ENCODE measurements at regions not wholly inside any gene's neighbourhood (a gene's known extent, or its start where the extent isn't known, plus 50 kb on each side); places are given as distances from the start of the nearest gene placed in this dataset.

GRCh38 chr2:59322870-59323269 is 1081.7 kb upstream of the FANCL start:
- FAIRE-seq (no peak), DNase-seq (no peak)
- no peaks in the 10 kb centered on the region for H3K9me3 ChIP-seq (ENCODE audit: control insufficient read depth in 2 of 2, insufficient read depth in 1 of 2, low read depth in 1 of 2, low read length in 1 of 2)
- no peak overlapping the region for H3K27ac ChIP-seq (ENCODE audit: low read depth in 1 of 3, low read length in 2 of 3)
- no peak overlapping the region for H3K4me3 ChIP-seq (ENCODE audit: low read depth in 1 of 3, low read length in 3 of 3)
- H3K4me1 ChIP-seq (ENCODE audit: control insufficient read depth in 3 of 3, insufficient read depth in 2 of 3, low read depth in 1 of 3, low read length in 2 of 3), result no peaks in the 10 kb centered on the region
- no peaks in the 10 kb centered on the region for H3K36me3 ChIP-seq (ENCODE audit: control insufficient read depth in 3 of 3, insufficient read depth in 2 of 3, low read depth in 1 of 3, low read length in 3 of 3)
- H3K27me3 ChIP-seq (ENCODE audit: control insufficient read depth in 3 of 3, insufficient read depth in 3 of 3, low read length in 3 of 3), result no peaks in the 10 kb centered on the region
- 80 to 93% (median 83%) methylated on average over 2 of the region's 2 CpGs for WGBS, 3 donors

DNA sequence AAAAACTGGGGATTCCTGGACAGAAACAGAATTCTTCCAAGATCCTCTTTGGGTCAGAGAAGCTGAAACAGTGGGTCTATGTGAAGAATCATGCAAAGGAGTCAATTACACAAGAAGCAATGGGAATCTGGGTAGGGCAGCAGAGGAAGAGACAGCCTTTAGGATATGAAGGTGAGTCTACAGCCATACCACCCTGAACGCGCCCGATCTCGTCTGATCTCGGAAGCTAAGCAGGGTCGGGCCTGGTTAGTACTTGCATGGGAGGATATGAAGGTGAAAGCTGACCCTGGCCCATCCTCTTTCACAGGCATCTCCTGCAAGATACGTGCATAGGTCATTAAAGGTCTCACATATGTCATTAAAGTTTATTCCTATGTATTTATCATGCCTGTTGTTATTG is 1080.9 kb upstream of the FANCL start:
- DNase-seq (no peak), FAIRE-seq (no peak)
- H3K4me1 ChIP-seq (ENCODE audit: control insufficient read depth in 3 of 3, insufficient read depth in 2 of 3, low read depth in 1 of 3, low read length in 2 of 3), result no peaks in the 10 kb centered on the region
- WGBS, 3 donors, result 85 to 94% (median 91%) methylated on average over 7 of the region's 7 CpGs
- H3K9me3 ChIP-seq (ENCODE audit: control insufficient read depth in 2 of 2, insufficient read depth in 1 of 2, low read depth in 1 of 2, low read length in 1 of 2), result no peaks in the 10 kb centered on the region
- H3K27ac ChIP-seq (ENCODE audit: low read depth in 1 of 3, low read length in 2 of 3), result no peak overlapping the region
- no peaks in the 10 kb centered on the region for H3K36me3 ChIP-seq (ENCODE audit: control insufficient read depth in 3 of 3, insufficient read depth in 2 of 3, low read depth in 1 of 3, low read length in 3 of 3)
- no peak overlapping the region for H3K4me3 ChIP-seq (ENCODE audit: low read depth in 1 of 3, low read length in 3 of 3)
- no peaks in the 10 kb centered on the region for H3K27me3 ChIP-seq (ENCODE audit: control insufficient read depth in 3 of 3, insufficient read depth in 3 of 3, low read length in 3 of 3)

- DNase-seq (no peak), FAIRE-seq (no peak)
- 73 to 89% (median 75%) methylated on average over 16 of the region's 16 CpGs for WGBS, 3 donors
- H3K4me3 ChIP-seq (ENCODE audit: low read depth in 1 of 3, low read length in 3 of 3), result no peak overlapping the region
- peaks cover 0 to 3% (median 0%) of the 10 kb centered on the region in 3 donors for H3K27me3 ChIP-seq (ENCODE audit: control insufficient read depth in 3 of 3, insufficient read depth in 3 of 3, low read length in 3 of 3)
- H3K9me3 ChIP-seq (ENCODE audit: control insufficient read depth in 2 of 2, insufficient read depth in 1 of 2, low read depth in 1 of 2, low read length in 1 of 2), result no peaks in the 10 kb centered on the region
- H3K36me3 ChIP-seq (ENCODE audit: control insufficient read depth in 3 of 3, insufficient read depth in 2 of 3, low read depth in 1 of 3, low read length in 3 of 3), result no peaks in the 10 kb centered on the region
- no peaks in the 10 kb centered on the region for H3K4me1 ChIP-seq (ENCODE audit: control insufficient read depth in 3 of 3, insufficient read depth in 2 of 3, low read depth in 1 of 3, low read length in 2 of 3)
- no peak overlapping the region for H3K27ac ChIP-seq (ENCODE audit: low read depth in 1 of 3, low read length in 2 of 3)
These were observed 1073.1 kb upstream of the FANCL start for GRCh38 chr2:59314031-59314766.

DNA sequence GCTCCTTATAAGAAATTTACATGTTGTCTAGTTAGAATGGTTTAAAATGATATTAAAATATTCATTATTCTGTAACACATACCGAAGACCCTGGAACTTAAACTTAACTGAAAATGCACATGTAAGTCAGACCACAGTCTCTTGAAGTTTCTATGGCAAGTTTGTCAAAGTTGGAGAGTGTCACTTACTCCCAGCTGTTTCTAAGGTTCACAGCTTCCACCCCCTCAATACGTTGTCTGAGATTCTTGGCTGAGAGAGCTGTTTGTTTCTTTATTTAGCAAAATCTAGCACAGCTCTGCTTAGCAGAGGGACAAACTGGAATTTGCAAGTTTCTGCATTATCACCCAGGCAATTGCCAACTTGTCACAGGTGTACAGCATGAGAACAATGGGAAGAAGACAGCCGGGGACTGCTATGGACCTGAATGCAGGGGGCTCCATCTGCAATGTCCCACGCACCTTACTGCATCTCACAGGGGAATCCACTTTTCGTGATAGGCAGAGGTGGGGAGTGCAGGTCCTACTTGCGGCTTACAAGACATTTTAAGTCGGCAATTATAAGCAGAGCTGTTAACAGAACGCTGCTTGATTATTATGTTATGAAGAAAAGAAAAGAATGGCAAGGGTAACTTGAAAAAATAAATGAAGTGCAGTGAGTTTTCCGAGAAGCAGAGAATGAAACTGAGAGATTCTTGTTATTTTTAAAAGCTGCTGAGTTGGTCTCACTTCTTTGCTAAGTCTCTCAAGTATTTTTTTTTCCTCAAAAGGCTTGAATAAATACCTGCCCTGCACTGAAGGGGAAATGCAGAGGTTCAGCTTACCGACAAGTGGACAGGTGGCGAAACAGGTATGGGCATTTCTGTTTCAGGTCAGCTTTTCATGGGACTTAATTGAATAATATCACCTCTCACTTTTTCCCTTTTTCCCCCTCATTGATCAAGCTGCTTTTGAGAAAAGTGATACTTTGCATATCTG is 1072.1 kb upstream of the FANCL start:
- H3K36me3 ChIP-seq (ENCODE audit: control insufficient read depth in 3 of 3, insufficient read depth in 2 of 3, low read depth in 1 of 3, low read length in 3 of 3), result no peaks in the 10 kb centered on the region
- no peak overlapping the region for H3K4me3 ChIP-seq (ENCODE audit: low read depth in 1 of 3, low read length in 3 of 3)
- WGBS, 3 donors, result 75 to 86% (median 77%) methylated on average over 11 of the region's 11 CpGs
- FAIRE-seq, result no peak
- H3K9me3 ChIP-seq (ENCODE audit: control insufficient read depth in 2 of 2, insufficient read depth in 1 of 2, low read depth in 1 of 2, low read length in 1 of 2), result no peaks in the 10 kb centered on the region
- DNase-seq, result no peak
- H3K27ac ChIP-seq (ENCODE audit: low read depth in 1 of 3, low read length in 2 of 3), result no peak overlapping the region
- peaks cover 0 to 3% (median 0%) of the 10 kb centered on the region in 3 donors for H3K27me3 ChIP-seq (ENCODE audit: control insufficient read depth in 3 of 3, insufficient read depth in 3 of 3, low read length in 3 of 3)
- no peaks in the 10 kb centered on the region for H3K4me1 ChIP-seq (ENCODE audit: control insufficient read depth in 3 of 3, insufficient read depth in 2 of 3, low read depth in 1 of 3, low read length in 2 of 3)

DNA sequence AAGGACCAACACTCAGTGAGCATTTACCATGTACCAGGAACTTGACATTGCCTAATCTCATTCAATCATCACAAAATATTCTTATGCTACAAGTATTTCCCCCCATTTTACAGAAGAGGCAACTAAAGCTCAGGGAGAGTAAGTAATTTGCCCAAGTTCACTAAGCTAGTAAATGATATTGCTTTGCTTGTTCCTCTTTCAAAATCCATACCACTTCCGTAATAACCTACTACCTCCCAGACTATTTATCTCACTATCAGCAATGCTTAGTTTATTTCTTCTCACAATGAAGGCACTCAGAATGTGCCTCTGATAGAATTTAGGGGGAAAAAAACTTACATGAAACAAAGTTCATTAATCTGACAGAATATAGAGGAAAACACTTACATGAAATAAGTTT is 1070.9 kb upstream of the FANCL start:
- H3K4me1 ChIP-seq (ENCODE audit: control insufficient read depth in 3 of 3, insufficient read depth in 2 of 3, low read depth in 1 of 3, low read length in 2 of 3), result no peaks in the 10 kb centered on the region
- peaks cover 0 to 3% (median 0%) of the 10 kb centered on the region in 3 donors for H3K27me3 ChIP-seq (ENCODE audit: control insufficient read depth in 3 of 3, insufficient read depth in 3 of 3, low read length in 3 of 3)
- H3K36me3 ChIP-seq (ENCODE audit: control insufficient read depth in 3 of 3, insufficient read depth in 2 of 3, low read depth in 1 of 3, low read length in 3 of 3), result no peaks in the 10 kb centered on the region
- WGBS, 3 donors, result 73 to 81% (median 81%) methylated on average over 1 of the region's 1 CpG
- no peaks in the 10 kb centered on the region for H3K9me3 ChIP-seq (ENCODE audit: control insufficient read depth in 2 of 2, insufficient read depth in 1 of 2, low read depth in 1 of 2, low read length in 1 of 2)
- DNase-seq (no peak), FAIRE-seq (no peak)
- no peak overlapping the region for H3K4me3 ChIP-seq (ENCODE audit: low read depth in 1 of 3, low read length in 3 of 3)
- no peak overlapping the region for H3K27ac ChIP-seq (ENCODE audit: low read depth in 1 of 3, low read length in 2 of 3)

DNA sequence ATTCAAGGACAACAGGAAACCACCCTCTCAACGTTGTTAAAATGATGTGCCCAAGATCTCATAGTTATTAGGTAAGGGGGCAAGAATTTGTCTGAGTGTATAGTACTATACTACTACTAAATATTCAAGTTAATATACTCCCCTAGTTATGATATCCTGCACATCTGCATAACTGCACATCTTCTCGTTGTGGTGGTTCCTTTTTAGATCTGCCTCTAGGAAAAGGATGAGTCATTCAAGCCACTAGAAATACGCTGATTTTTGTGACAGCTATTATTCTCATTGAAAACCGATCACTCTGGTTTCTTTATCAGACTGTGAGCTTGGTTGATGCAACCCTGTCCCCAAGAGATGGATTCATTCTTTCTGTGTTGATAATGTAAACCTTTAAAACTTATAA is 1067.0 kb upstream of the FANCL start:
- Histone ChIP-seq H3K4me1 (ENCODE audit: control insufficient read depth in 3 of 3, insufficient read depth in 2 of 3, low read depth in 1 of 3, low read length in 2 of 3) (no peaks in the 10 kb centered on the region), H3K27ac (ENCODE audit: low read depth in 1 of 3, low read length in 2 of 3) (no peak overlapping the region), H3K9me3 (ENCODE audit: control insufficient read depth in 2 of 2, insufficient read depth in 1 of 2, low read depth in 1 of 2, low read length in 1 of 2) (no peaks in the 10 kb centered on the region), H3K27me3 (ENCODE audit: control insufficient read depth in 3 of 3, insufficient read depth in 3 of 3, low read length in 3 of 3) (peaks cover 0 to 1% (median 0%) of the 10 kb centered on the region in 3 donors), H3K36me3 (ENCODE audit: control insufficient read depth in 3 of 3, insufficient read depth in 2 of 3, low read depth in 1 of 3, low read length in 3 of 3) (no peaks in the 10 kb centered on the region), H3K4me3 (ENCODE audit: low read depth in 1 of 3, low read length in 3 of 3) (no peak overlapping the region)
- FAIRE-seq, result no peak
- whole genome bisulfite sequencing, 3 donors, result 39 to 50% (median 49%) methylated on average over 4 of the region's 4 CpGs
- no peak for DNase-seq

DNA sequence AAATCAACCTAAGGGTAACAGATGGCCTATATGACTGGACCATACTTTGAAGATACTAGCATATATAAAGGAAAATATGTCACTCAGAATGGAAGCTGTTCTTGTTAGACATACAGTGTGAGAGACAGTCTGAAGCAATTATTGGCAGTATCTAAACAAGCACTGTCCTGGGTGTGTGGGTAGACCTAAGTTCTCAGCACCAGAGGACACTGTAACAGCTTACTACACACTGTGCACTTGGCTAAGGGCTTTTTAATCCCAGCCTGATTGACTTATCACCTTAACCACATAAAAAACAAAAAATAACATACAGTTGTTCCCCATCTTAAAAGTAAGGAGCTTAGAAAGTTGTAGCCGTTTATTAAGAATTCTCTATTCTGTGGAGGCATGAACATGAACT is 1066.1 kb upstream of the FANCL start:
- Histone ChIP-seq H3K4me1 (ENCODE audit: control insufficient read depth in 3 of 3, insufficient read depth in 2 of 3, low read depth in 1 of 3, low read length in 2 of 3) (no peaks in the 10 kb centered on the region), H3K4me3 (ENCODE audit: low read depth in 1 of 3, low read length in 3 of 3) (no peak overlapping the region), H3K27ac (ENCODE audit: low read depth in 1 of 3, low read length in 2 of 3) (no peak overlapping the region), H3K9me3 (ENCODE audit: control insufficient read depth in 2 of 2, insufficient read depth in 1 of 2, low read depth in 1 of 2, low read length in 1 of 2) (no peaks in the 10 kb centered on the region), H3K36me3 (ENCODE audit: control insufficient read depth in 3 of 3, insufficient read depth in 2 of 3, low read depth in 1 of 3, low read length in 3 of 3) (no peaks in the 10 kb centered on the region), H3K27me3 (ENCODE audit: control insufficient read depth in 3 of 3, insufficient read depth in 3 of 3, low read length in 3 of 3) (no peaks in the 10 kb centered on the region)
- no peak for DNase-seq
- WGBS, 3 donors, result 74 to 84% (median 81%) methylated on average over 1 of the region's 1 CpG
- no peak for FAIRE-seq

- WGBS, 3 donors, result 85 to 94% (median 93%) methylated on average over 4 of the region's 4 CpGs
- H3K4me3 ChIP-seq (ENCODE audit: low read depth in 1 of 3, low read length in 3 of 3), result no peak overlapping the region
- H3K27me3 ChIP-seq (ENCODE audit: control insufficient read depth in 3 of 3, insufficient read depth in 3 of 3, low read length in 3 of 3), result no peaks in the 10 kb centered on the region
- no peaks in the 10 kb centered on the region for H3K36me3 ChIP-seq (ENCODE audit: control insufficient read depth in 3 of 3, insufficient read depth in 2 of 3, low read depth in 1 of 3, low read length in 3 of 3)
- no peak overlapping the region for H3K27ac ChIP-seq (ENCODE audit: low read depth in 1 of 3, low read length in 2 of 3)
- DNase-seq (no peak), FAIRE-seq (no peak)
- H3K4me1 ChIP-seq (ENCODE audit: control insufficient read depth in 3 of 3, insufficient read depth in 2 of 3, low read depth in 1 of 3, low read length in 2 of 3), result no peaks in the 10 kb centered on the region
- H3K9me3 ChIP-seq (ENCODE audit: control insufficient read depth in 2 of 2, insufficient read depth in 1 of 2, low read depth in 1 of 2, low read length in 1 of 2), result no peaks in the 10 kb centered on the region
These were observed 1062.1 kb upstream of the FANCL start for GRCh38 chr2:59303272-59303671.

Data from small intestine (tissue), 7 donors.